Neural cell (in vitro differentiated cells): ENCODE measurements at regions not wholly inside any gene's neighbourhood (a gene's known extent, or its start where the extent isn't known, plus 50 kb on each side); places are given as distances from the start of the nearest gene placed in this dataset.

Experiments
- H2AFZ ChIP-seq: fragments of 200-600, 300-800 bp; sonication (generic), shearing (Covaris generic); 2 replicates; pipeline ENCODE4 v1.6.0; 2014; ENCODE audit warnings: low read depth, mild to moderate bottlenecking, antibody characterized with exemption, low read length, moderate library complexity
- H3F3A ChIP-seq: fragments of 200-600 bp; shearing (Covaris generic); 2 replicates; pipeline ENCODE4 v1.6.1; 2016; ENCODE audit warnings: mild to moderate bottlenecking, moderate library complexity, mixed read lengths, antibody characterized with exemption, low read length; ENCODE audit not compliant: insufficient read depth, poor library complexity, severe bottlenecking
- H3K27ac ChIP-seq: fragments of 200-600, 300-800 bp; sonication (generic), shearing (Covaris generic); 2 replicates; pipeline ENCODE4 v1.5.1; 2014; ENCODE audit warnings: mild to moderate bottlenecking, low read length, moderate library complexity
- H3K27me3 ChIP-seq: fragments of 300-800, 200-600 bp; sonication (generic), shearing (Covaris generic); 2 replicates; pipeline ENCODE4 v1.6.0; 2014; ENCODE audit warnings: mild to moderate bottlenecking, low read depth, low read length, moderate library complexity; ENCODE audit not compliant: insufficient read depth
- H3K36me3 ChIP-seq: fragments of 300-800, 200-600 bp; sonication (generic), shearing (Covaris generic); 2 replicates; pipeline ENCODE4 v1.5.1; 2014; ENCODE audit warnings: mild to moderate bottlenecking, antibody characterized with exemption, low read length, moderate library complexity; ENCODE audit not compliant: insufficient read depth
- H3K4me2 ChIP-seq: fragments of 300-800, 200-600 bp; sonication (generic), shearing (Covaris generic); 2 replicates; pipeline ENCODE4 v1.6.0; 2014; ENCODE audit warnings: mild to moderate bottlenecking, low read length
- H3K4me3 ChIP-seq: fragments of 300-800, 200-600 bp; sonication (generic), shearing (Covaris generic); 2 replicates; pipeline ENCODE4 v1.5.1; 2014; ENCODE audit warnings: mild to moderate bottlenecking, low read length, moderate library complexity
- H3K79me2 ChIP-seq: fragments of 200-600 bp; shearing (Covaris generic); replicated peaks from 2 replicates; pipeline ENCODE4 v1.6.0; 2014; ENCODE audit warnings: mild to moderate bottlenecking, low read length, moderate library complexity; ENCODE audit not compliant: insufficient read depth
- H3K9ac ChIP-seq: fragments of 300-800, 200-600 bp; sonication (generic), shearing (Covaris generic); 2 replicates; pipeline ENCODE4 v1.6.1; 2016; ENCODE audit warnings: mild to moderate bottlenecking, low read length, mixed read lengths
- H3K9me2 ChIP-seq: fragments of 200-600 bp; shearing (Covaris generic); 2 replicates; pipeline ENCODE4 v1.6.1; 2016; ENCODE audit warnings: mild to moderate bottlenecking, low read length, mixed read lengths; ENCODE audit not compliant: insufficient read depth
- H3K9me3 ChIP-seq: fragments of 200-600, 300-800 bp; sonication (generic), shearing (Covaris generic); 2 replicates; pipeline ENCODE4 v1.6.1; 2016; ENCODE audit warnings: mild to moderate bottlenecking, mixed run types, low read length, moderate library complexity, mixed read lengths
- H4K20me1 ChIP-seq: fragments of 200-600 bp; shearing (Covaris generic); 2 replicates; pipeline ENCODE4 v1.6.1; 2016; ENCODE audit warnings: mild to moderate bottlenecking, mixed run types; ENCODE audit not compliant: insufficient read depth
- EP300 ChIP-seq: fragments of 450-650 bp; conservative IDR thresholded peaks from 2 replicates; pipeline ENCODE4 v1.6.1; 2014; ENCODE audit warnings: antibody characterized with exemption, mild to moderate bottlenecking, moderate library complexity; ENCODE audit not compliant: poor library complexity, severe bottlenecking
- EZH2 ChIP-seq: fragments of 200-600, 300-800 bp; shearing (Covaris generic), sonication (generic); IDR thresholded peaks from 2 replicates; pipeline ENCODE4 v1.6.1; 2014; ENCODE audit warnings: antibody characterized with exemption, low read length, borderline replicate concordance, mild to moderate bottlenecking; ENCODE audit not compliant: insufficient read depth, poor library complexity, severe bottlenecking
- MXI1 ChIP-seq: fragments of 450-650 bp; conservative IDR thresholded peaks from 2 replicates; pipeline ENCODE4 v1.6.1; 2014; ENCODE audit warnings: antibody characterized with exemption, mild to moderate bottlenecking; ENCODE audit not compliant: poor library complexity, severe bottlenecking
- POLR2AphosphoS5 ChIP-seq: IDR thresholded peaks from 2 replicates; pipeline ENCODE4 v1.6.1; 2012
- RAD21 ChIP-seq: fragments of 450-650 bp; conservative IDR thresholded peaks from 2 replicates; pipeline ENCODE4 v1.6.1; 2014; ENCODE audit warnings: antibody characterized with exemption, mild to moderate bottlenecking, moderate library complexity
- SMC3 ChIP-seq: fragments of 450-650 bp; conservative IDR thresholded peaks from 2 replicates; pipeline ENCODE4 v1.6.1; 2014; ENCODE audit warnings: antibody characterized with exemption, mild to moderate bottlenecking, moderate library complexity; ENCODE audit not compliant: poor library complexity
- TAF1 ChIP-seq: IDR thresholded peaks from 2 replicates; pipeline ENCODE4 v1.6.1; 2012; ENCODE audit warnings: low read depth
- TF ChIP-seq, protein P1 (sequence below): IDR thresholded peaks from 2 replicates; pipeline ENCODE4 v1.6.1; 2012; ENCODE audit warnings: borderline replicate concordance
- TF ChIP-seq, protein P2 (sequence below): fragments of 450-650 bp; IDR thresholded peaks from 2 replicates; pipeline ENCODE4 v1.5.1; 2014; ENCODE audit warnings: antibody characterized with exemption, mild to moderate bottlenecking, moderate library complexity; ENCODE audit not compliant: poor library complexity, severe bottlenecking

DNA sequence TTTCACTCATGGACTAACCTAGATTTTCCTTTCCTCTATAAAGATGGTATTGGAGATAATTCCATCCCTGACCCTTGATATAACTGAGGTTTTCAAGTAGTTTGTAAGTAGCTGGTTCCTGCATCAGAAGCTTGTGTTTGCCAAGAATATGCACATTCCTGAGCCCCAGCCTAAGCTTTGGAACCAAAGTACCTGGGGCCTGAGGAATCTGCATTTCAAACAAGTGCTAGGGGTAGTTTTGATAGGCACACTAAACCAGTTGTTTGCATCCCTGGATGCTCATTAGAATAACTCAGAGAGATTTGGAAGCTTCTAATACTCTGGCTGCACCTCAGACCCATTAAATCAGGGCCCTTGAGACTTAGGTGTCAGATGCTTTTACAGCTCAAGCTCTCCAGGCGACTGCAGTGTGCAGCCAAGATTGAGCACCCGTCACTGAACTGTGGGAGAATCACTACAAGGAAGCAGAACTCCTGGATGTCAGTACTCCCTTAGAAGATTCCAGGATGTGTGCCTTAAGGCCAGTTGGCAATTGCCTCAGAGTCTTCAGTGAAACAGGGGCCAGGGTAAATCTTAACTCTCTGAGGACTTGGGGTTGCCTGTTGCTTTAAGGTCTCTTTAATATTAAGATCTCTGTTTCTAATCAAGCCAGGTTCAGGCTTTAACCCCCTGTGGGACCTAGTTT lies 565.0 kb downstream of the REEP3 start:
- TF ChIP-seq, protein P1, sequence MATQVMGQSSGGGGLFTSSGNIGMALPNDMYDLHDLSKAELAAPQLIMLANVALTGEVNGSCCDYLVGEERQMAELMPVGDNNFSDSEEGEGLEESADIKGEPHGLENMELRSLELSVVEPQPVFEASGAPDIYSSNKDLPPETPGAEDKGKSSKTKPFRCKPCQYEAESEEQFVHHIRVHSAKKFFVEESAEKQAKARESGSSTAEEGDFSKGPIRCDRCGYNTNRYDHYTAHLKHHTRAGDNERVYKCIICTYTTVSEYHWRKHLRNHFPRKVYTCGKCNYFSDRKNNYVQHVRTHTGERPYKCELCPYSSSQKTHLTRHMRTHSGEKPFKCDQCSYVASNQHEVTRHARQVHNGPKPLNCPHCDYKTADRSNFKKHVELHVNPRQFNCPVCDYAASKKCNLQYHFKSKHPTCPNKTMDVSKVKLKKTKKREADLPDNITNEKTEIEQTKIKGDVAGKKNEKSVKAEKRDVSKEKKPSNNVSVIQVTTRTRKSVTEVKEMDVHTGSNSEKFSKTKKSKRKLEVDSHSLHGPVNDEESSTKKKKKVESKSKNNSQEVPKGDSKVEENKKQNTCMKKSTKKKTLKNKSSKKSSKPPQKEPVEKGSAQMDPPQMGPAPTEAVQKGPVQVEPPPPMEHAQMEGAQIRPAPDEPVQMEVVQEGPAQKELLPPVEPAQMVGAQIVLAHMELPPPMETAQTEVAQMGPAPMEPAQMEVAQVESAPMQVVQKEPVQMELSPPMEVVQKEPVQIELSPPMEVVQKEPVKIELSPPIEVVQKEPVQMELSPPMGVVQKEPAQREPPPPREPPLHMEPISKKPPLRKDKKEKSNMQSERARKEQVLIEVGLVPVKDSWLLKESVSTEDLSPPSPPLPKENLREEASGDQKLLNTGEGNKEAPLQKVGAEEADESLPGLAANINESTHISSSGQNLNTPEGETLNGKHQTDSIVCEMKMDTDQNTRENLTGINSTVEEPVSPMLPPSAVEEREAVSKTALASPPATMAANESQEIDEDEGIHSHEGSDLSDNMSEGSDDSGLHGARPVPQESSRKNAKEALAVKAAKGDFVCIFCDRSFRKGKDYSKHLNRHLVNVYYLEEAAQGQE = no peak
- TF ChIP-seq, protein P2, sequence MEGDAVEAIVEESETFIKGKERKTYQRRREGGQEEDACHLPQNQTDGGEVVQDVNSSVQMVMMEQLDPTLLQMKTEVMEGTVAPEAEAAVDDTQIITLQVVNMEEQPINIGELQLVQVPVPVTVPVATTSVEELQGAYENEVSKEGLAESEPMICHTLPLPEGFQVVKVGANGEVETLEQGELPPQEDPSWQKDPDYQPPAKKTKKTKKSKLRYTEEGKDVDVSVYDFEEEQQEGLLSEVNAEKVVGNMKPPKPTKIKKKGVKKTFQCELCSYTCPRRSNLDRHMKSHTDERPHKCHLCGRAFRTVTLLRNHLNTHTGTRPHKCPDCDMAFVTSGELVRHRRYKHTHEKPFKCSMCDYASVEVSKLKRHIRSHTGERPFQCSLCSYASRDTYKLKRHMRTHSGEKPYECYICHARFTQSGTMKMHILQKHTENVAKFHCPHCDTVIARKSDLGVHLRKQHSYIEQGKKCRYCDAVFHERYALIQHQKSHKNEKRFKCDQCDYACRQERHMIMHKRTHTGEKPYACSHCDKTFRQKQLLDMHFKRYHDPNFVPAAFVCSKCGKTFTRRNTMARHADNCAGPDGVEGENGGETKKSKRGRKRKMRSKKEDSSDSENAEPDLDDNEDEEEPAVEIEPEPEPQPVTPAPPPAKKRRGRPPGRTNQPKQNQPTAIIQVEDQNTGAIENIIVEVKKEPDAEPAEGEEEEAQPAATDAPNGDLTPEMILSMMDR = no peak
- TF ChIP-seq EP300 (no peak), TAF1 (no peak), RAD21 (no peak), EZH2 (no peak), POLR2AphosphoS5 (no peak), SMC3 (no peak), MXI1 (no peak)
- no peaks in the 10 kb centered on the region for H3K79me2 ChIP-seq
- no peaks in the 10 kb centered on the region for H3K9me3 ChIP-seq
- no peak overlapping the region for H3K9ac ChIP-seq
- H3F3A ChIP-seq = no peaks in the 10 kb centered on the region
- H3K27ac ChIP-seq = no peak overlapping the region
- no peak overlapping the region for H3K4me3 ChIP-seq
- no peak overlapping the region for H3K4me2 ChIP-seq
- H3K27me3 ChIP-seq = no peaks in the 10 kb centered on the region
- H2AFZ ChIP-seq = no peak overlapping the region
- H3K9me2 ChIP-seq = no peaks in the 10 kb centered on the region
- H3K36me3 ChIP-seq = no peaks in the 10 kb centered on the region
- H4K20me1 ChIP-seq = no peaks in the 10 kb centered on the region

DNA sequence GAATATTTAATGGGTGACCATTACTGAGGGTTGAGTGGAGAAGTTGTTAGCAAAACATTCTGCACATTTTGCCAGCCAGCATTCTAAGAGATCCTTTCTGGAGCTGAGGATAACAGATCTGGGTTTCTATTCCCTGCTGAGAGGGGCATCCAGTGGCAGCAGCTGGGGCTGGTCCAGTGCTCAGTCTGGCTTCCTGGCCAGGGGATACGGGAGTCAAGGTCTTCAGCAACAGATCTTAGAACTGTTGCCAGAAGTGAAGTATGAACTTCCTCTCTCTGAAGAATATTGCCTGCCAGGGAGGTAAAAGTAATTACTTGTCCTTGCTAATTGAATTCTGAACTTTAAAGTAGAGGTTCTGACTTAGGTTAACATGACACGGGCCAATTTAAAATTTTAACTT lies 568.4 kb downstream of the REEP3 start:
- H3F3A ChIP-seq = no peaks in the 10 kb centered on the region
- H3K4me3 ChIP-seq = no peak overlapping the region
- H3K9me2 ChIP-seq = no peaks in the 10 kb centered on the region
- no peak overlapping the region for H2AFZ ChIP-seq
- TF ChIP-seq, protein P2 = no peak
- TF ChIP-seq EP300 (no peak), MXI1 (no peak), EZH2 (no peak), SMC3 (no peak), POLR2AphosphoS5 (no peak)
- H4K20me1 ChIP-seq = no peaks in the 10 kb centered on the region
- H3K4me2 ChIP-seq = no peak overlapping the region
- H3K27me3 ChIP-seq = no peaks in the 10 kb centered on the region
- H3K9me3 ChIP-seq = no peaks in the 10 kb centered on the region
- H3K36me3 ChIP-seq = no peaks in the 10 kb centered on the region
- H3K9ac ChIP-seq = no peak overlapping the region
- H3K27ac ChIP-seq = no peak overlapping the region
- H3K79me2 ChIP-seq = no peaks in the 10 kb centered on the region
